ENCODE measurements at regions not wholly inside any gene's neighbourhood (a gene's known extent, or its start where the extent isn't known, plus 50 kb on each side); places are given as distances from the start of the nearest gene placed in this dataset.

DNA sequence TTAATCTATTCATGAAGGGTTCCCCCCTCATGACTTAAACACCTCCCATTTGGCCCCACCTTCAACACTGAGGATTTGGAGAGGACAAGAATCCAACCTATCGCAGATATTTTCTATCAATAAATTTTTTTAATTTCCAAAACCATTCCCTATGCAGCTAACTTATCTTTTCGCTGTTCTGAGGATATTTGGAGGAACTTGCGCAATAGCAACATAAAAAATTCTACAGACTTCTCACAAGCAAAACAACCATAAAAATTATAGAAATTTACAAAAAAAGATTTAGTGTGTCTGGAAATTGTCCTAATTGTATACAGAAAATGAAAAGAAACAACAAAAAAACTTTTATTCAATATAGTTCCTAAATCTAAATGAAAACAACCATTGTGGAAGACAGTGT, 1472.7 kb upstream of the ZEB2 start:
- H3K9me3 ChIP-seq = peaks cover 4% of the 10 kb centered on the region
- no peaks in the 10 kb centered on the region for H3K36me3 ChIP-seq (ENCODE audit: low read depth)
- intact Hi-C loops (cut with DNase I, micrococcal nuclease) = no loop called here
- TF ChIP-seq, protein P1, sequence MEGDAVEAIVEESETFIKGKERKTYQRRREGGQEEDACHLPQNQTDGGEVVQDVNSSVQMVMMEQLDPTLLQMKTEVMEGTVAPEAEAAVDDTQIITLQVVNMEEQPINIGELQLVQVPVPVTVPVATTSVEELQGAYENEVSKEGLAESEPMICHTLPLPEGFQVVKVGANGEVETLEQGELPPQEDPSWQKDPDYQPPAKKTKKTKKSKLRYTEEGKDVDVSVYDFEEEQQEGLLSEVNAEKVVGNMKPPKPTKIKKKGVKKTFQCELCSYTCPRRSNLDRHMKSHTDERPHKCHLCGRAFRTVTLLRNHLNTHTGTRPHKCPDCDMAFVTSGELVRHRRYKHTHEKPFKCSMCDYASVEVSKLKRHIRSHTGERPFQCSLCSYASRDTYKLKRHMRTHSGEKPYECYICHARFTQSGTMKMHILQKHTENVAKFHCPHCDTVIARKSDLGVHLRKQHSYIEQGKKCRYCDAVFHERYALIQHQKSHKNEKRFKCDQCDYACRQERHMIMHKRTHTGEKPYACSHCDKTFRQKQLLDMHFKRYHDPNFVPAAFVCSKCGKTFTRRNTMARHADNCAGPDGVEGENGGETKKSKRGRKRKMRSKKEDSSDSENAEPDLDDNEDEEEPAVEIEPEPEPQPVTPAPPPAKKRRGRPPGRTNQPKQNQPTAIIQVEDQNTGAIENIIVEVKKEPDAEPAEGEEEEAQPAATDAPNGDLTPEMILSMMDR (IDR thresholded peaks at IDR 0.05) = no peak
- no peak overlapping the region for H3K4me3 ChIP-seq
- no peak for ATAC-seq
- H3K4me1 ChIP-seq (ENCODE audit: low read depth) = no peaks in the 10 kb centered on the region
- no peak for DNase-seq

DNA sequence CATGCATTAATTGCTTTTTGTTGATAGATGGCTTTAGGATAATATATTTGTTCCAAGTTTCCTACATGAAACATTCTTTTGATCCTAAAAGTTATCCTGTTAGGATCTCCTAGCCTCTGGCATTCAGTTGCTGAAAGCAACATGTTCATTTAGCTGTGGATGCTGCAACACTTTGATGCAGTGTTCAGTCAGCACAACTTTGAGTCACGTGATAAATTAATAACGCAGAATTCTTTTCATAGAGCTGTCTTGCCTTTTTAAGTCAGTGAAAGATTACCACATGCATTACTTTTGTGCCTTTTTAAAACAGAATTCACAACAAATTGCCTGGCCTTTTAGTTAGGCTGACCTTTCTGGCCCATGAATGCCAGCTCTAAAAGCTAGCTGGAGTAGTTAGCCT, 1467.9 kb upstream of the ZEB2 start:
- Histone ChIP-seq H3K9me3 (no peaks in the 10 kb centered on the region), H3K4me3 (no peak overlapping the region), H3K36me3 (ENCODE audit: low read depth) (no peaks in the 10 kb centered on the region), H3K4me1 (ENCODE audit: low read depth) (no peaks in the 10 kb centered on the region)
- TF ChIP-seq, protein P1 (IDR thresholded peaks at IDR 0.05) = no peak
- ATAC-seq (no peak), DNase-seq (no peak)
- intact Hi-C loops (cut with DNase I, micrococcal nuclease) = no loop called here

DNA sequence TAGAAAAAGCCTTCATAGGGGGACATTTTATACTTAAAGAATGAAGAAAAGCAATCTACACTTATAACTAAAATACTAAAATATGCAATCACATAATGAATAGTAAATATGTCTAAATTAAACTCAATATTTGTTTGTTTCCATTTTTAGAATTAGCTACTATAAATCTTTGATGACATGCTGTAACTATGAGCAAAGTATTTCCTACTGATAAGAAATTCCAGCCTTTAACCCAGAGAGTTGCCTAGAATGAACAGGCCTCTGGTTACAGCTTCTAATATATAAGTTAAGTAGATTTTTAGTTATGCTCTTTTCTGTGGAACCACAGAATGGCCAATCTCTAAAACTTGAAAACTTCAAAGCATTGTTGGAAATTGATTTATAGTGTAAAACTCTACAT, 1465.6 kb upstream of the ZEB2 start:
- TF ChIP-seq, protein P1 (IDR thresholded peaks at IDR 0.05) = no peak
- intact Hi-C loops (cut with DNase I, micrococcal nuclease) = no loop called here
- ATAC-seq (no peak), DNase-seq (no peak)
- no peaks in the 10 kb centered on the region for H3K4me1 ChIP-seq (ENCODE audit: low read depth)
- H3K4me3 ChIP-seq = no peak overlapping the region
- no peaks in the 10 kb centered on the region for H3K36me3 ChIP-seq (ENCODE audit: low read depth)
- no peaks in the 10 kb centered on the region for H3K9me3 ChIP-seq

DNA sequence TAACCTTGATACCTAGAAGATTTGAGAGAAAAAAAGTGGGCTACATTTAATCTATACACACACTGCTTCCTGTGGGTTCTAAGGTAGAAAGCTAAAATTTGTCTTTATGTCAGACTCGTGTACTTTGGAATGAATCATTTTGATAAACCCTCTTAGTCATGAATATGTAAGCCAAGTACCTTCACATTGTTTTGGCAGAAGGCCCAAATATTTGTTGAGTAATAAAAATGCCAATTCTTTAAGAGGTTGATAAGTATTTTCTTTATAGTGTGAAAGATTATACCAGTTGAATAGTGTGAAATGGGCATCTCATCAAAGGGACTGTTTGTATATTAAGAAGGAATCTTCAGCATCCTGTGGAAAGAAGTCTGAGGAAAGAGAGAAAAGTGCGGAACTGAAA, 1464.7 kb upstream of the ZEB2 start:
- ATAC-seq (no peak), DNase-seq (no peak)
- no peaks in the 10 kb centered on the region for H3K9me3 ChIP-seq
- TF ChIP-seq, protein P1 (IDR thresholded peaks at IDR 0.05) = no peak
- no peak overlapping the region for H3K4me3 ChIP-seq
- intact Hi-C loops (cut with DNase I, micrococcal nuclease) = no loop called here
- no peaks in the 10 kb centered on the region for H3K4me1 ChIP-seq (ENCODE audit: low read depth)
- H3K36me3 ChIP-seq (ENCODE audit: low read depth) = no peaks in the 10 kb centered on the region

DNA sequence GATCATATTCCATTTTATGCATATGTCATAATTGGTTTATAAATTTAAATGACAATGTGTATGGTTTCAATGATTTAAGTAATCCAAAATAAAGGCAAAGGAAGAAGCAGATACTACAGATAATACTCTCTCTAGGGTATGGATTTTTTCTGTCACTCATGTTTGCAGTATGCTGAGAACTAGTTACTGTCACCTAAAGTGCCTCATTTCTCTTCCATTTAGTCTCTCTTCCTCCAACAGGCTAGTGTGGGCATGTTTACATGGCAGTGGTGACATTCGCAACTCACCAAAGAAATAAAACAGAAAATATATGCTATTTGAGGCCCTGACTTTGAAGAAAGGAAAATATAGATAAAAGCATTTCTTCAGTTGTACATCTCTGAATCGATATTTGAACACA, 1460.4 kb upstream of the ZEB2 start:
- Histone ChIP-seq H3K36me3 (ENCODE audit: low read depth) (no peaks in the 10 kb centered on the region), H3K4me1 (ENCODE audit: low read depth) (no peaks in the 10 kb centered on the region), H3K9me3 (no peaks in the 10 kb centered on the region), H3K4me3 (no peak overlapping the region)
- ATAC-seq = no peak
- no peak for DNase-seq
- TF ChIP-seq, protein P1 (IDR thresholded peaks at IDR 0.05) = no peak
- intact Hi-C loops (cut with DNase I, micrococcal nuclease) = no loop called here

DNA sequence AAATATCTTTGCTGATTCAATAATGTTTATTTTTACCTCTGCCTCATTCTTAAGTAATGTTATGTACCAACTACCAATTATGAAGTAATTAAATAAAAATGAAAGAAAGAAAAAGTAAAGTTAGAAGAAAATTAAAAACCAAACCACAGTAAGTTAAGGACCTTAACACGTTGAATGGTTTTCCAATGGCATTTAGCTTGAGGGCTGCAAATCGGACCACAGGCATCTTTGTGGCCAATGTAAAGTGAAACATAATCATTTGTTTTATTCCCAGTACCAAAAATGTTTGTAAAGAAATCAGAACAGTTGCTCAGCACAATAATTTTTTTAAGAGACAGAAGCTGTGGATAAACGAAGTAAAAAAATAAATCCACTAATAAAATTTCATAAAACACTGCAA, 1455.5 kb upstream of the ZEB2 start:
- Histone ChIP-seq H3K4me3 (no peak overlapping the region), H3K4me1 (ENCODE audit: low read depth) (no peaks in the 10 kb centered on the region)

More for the DNA sequence above, 1455.5 kb upstream of the ZEB2 start:
- Histone ChIP-seq H3K36me3 (ENCODE audit: low read depth) (no peaks in the 10 kb centered on the region), H3K9me3 (no peaks in the 10 kb centered on the region)
- TF ChIP-seq, protein P1 (IDR thresholded peaks at IDR 0.05) = no peak
- DNase-seq = no peak
- intact Hi-C loops (cut with DNase I, micrococcal nuclease) = no loop called here
- ATAC-seq = no peak

All from mucosa of descending colon (tissue), 3 donors.